SH-SY5Y (cell line): ENCODE measurements at regions not wholly inside any gene's neighbourhood (a gene's known extent, or its start where the extent isn't known, plus 50 kb on each side); places are given as distances from the start of the nearest gene placed in this dataset.

Source experiments
- GATA2 ChIP-seq: IDR thresholded peaks from 2 replicates; pipeline ENCODE4 v1.6.1; 2011; ENCODE audit warnings: mild to moderate bottlenecking, low read depth, low read length
- GATA3 ChIP-seq: IDR thresholded peaks from 2 replicates; pipeline ENCODE4 v1.6.1; 2011; ENCODE audit warnings: low read depth, mild to moderate bottlenecking, low read length, moderate library complexity

DNA sequence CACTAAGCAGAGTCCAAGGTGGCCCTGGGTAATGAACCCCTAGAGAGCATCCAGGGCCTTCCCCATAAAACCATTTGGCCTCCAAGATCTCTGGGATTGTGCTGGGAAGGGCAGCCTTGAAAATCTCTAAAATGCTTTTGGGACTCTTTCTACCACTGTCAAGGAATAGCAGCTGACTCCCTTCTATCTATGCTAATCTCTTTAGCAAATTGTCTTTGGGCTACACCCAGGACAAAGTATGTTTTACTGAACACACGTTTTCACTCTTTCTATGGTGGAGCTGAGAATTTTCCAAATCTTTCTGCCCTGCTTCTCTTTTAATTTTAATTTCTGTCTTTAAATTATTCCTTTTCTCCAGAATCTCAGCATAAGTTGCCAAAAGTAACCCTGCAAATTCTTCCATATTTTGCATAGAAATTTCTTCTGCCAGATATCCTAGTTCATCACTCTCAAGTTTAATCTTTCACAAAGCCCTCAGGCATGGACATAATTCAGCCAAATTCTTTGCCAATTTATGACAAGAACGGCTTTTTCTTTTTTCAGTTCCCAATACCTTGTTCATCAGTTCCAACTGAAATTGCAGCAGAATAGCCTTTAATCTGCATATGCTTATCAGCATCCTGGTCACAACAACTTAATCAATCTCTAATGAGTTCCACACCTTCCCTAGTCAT, 687.0 kb upstream of the ADGRL4 start:
- TF ChIP-seq GATA2 (no peak), GATA3 (no peak)

DNA sequence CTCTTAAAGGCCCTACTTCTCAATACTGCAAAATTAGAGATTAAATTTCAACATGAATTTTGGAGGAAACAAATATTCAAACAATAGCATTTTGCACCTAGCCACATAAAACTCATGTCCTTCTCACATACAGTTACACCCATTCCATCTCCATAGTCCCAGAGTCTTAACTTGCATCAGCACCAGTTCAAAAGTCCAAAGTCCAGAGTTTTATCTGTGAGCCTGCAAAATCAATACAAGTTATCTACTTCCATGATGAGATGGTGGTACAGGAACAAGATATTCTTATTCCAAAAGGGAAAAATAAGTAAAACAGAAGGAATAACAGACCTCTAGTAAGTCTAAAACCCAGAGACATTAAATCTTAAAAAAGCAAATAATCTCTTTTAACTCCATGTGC, 686.0 kb upstream of the ADGRL4 start:
- TF ChIP-seq GATA2 (no peak), GATA3 (no peak)

DNA sequence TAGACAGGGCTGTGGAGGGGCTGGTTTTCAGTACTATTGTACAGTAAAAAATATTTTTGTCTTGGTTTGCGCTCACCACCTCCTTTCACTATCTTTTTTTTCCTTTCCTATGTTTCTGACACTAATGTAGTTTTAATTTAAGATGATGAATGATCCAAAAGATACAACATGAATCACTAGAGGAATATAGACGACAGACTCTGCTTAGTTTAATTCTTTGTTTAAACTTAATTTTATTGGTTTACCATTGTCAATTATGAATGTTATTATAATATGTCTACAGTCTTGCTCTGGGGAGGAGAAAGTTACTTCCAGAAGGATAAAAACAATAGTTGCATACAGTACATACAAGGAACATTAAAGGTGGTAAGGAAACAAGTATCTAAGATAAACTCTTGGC, 682.4 kb upstream of the ADGRL4 start:
- TF ChIP-seq GATA3: no peak
- no peak for TF ChIP-seq GATA2

DNA sequence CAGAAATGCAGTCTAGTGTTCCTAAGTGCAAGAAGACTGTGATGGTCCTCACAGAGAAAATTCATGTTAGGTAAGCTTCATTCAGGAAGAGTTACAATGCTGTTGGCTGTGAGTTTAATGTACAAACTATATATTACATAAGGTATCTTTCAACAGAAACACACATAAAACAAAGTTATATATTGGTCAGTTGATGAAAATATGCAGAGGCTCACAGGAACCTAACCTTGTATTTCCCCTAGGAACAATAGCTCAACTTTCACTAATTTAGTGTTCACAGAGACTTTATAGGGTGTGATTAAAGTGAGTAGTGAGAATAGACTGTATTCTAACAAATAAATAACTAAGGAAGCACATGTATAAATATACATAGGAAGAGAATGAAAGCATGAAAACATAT, 676.9 kb upstream of the ADGRL4 start:
- TF ChIP-seq GATA3: no peak

DNA sequence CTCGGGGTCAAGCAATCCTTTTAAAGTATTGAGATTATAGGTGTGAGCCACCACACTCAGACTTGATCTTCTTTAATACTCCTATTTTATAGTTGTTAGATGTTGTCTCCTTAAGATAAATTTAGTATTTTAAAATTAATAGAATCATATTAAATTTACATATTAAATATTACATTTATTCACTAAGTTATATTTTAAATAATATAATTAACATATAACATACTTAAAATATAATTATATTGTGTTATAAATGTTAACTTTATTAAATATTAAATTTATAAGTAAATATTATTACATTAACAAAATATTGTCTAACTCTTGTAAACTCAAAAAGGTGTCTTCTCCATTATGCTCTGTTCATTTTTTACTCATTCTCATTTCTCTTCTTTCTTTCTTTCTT, 675.9 kb upstream of the ADGRL4 start:
- TF ChIP-seq GATA3 (no peak), GATA2 (no peak)

DNA sequence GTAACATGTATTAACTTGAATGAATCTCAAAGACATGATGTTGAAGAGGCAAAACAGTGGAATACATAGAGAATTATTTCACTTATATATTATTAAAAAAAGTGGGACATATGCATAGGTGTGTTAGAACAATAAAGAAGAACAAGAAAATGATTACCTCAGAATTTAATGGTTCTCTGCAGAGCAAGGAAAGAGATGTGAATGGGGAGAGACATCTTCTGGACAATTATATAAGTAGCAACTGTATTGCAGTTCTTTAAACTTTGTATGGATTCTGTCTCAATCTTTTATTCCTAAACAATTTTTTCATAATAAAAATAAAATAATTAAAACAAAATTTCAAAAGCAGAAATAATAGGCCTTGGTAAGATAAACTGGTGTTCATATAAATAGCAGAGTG, 674.9 kb upstream of the ADGRL4 start:
- TF ChIP-seq GATA3 (no peak), GATA2 (no peak)

DNA sequence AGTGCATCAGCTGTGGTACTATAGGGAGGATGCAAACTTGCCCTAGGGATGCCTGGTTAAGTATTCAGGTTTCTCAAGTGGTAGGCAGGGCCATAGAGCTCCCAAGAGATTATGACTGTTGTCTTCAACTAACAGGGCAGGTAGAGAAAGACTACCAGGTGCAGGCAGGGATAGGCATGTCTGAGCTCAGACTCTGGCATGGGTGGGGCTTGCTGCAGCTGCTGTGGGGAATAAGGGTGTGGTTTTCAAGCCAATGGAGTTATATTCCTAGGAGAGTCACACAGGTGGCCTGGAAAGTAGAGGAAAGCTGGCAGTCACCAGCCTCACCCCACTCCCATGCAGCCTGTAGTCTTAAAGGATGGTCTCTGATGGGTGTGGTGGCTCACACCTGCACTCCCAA, 673.4 kb upstream of the ADGRL4 start:
- no peak for TF ChIP-seq GATA2
- TF ChIP-seq GATA3: no peak

DNA sequence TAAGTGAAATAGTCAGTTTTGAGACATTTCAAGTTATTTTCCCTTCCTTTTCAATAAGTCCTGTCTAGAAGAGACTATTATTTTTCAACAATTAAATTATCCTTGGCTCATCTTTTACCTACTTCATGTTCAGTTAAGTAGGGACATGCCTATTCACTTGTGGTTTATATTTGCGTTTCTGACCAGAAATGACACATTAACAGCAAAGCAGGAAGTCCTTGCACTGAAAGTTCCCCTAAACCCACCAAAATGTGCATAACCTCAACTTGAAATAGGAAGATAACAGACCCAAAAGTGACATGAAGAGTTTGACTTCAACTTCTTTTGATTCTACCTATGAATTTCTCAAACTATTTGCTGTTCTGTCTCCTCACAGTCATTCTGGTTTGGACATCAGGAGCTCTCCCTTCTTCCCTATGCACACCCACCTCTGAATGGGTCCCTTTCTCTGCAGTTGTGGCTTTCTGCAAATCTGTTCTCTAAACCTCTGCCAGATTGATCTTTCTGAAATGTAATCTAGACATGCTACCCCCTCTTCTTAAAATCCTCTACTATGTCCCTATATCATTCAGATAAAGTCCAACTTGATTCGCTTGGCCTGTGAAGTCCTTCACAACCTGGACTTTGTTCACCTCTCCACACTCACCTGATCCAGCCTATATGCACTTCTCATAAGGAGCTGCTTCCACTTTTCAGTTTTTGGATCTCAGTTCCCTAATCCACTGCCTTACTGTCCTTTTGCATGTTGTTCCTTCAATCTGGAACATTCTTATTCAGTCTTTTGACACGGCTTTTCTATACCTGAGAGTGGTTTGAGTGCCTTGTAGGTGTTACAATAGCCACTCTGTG, 661.5 kb upstream of the ADGRL4 start:
- TF ChIP-seq GATA3 (no peak), GATA2 (no peak)

DNA sequence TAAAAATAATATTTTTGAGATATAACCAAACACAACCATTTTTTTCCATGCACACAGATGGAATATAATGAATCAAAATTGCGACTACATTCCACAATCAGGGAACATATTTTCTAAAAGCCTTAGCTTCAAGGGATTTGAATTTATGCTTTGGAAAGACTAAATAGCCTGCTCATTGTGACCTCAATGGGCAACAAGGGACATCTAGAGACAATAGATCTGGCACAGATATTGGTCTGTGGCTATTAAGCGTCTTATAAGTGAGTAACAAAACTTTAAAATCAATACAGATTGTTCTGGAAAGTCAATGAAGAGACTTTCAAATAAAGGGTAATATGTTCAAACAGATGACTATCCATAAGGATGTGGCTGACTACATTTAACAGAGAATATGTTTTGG, 660.6 kb upstream of the ADGRL4 start:
- no peak for TF ChIP-seq GATA3
- TF ChIP-seq GATA2: no peak

DNA sequence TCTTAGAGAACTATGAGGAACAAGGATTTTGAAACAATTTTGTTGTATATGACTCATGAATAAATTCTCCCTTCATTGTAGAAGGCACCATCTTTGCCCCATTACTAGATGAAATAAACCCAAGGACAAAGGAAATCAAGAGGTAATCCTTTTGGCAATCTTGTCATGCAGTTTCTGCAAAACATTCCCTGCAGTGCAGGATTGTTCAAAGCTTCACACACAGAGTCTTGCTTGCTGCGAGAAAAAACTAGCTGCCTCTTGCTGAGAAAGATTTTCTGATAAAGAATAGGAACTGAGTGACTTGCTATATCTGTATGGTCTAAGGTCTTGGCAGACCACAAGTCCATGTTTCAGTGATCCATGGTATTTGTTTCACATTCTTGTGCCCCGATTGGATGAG, 657.4 kb upstream of the ADGRL4 start:
- no peak for TF ChIP-seq GATA2
- TF ChIP-seq GATA3: no peak

DNA sequence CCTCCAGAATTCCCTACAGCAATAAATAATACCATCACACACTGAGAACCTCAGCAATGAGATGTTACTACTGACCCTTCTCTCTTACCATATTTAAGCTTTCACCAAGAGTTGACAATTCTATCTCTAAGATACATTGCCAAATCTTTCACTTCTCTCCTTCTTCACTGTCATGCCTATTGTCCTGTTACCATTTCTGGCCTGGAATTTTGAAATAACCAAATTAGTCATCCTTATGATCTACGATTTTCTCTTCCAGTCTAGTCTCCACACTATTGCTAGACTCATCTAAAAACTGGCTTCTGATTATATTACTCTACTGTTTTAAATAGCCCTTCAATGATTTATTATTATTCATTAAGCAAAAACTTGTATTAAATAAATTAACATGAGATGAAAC, 656.1 kb upstream of the ADGRL4 start:
- TF ChIP-seq GATA3: no peak
- no peak for TF ChIP-seq GATA2

DNA sequence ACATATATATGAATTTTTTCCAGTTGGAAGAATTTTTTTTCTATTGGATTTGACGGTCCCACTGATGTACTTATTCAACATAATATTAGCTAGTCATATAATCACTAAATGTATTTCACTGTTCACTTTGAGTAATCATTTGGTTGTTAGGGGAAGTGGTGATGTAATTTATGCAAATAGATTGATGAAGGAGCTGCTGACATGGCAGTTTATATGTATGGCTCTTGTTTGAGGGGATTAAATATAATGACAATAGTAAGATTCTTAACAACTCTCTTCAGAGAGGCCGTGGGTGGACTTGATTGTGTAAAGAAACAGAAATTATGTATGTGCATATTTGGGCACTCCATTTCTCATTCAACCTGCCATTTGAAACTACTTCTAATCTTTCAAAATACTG, 653.6 kb upstream of the ADGRL4 start:
- no peak for TF ChIP-seq GATA3
- TF ChIP-seq GATA2: no peak

DNA sequence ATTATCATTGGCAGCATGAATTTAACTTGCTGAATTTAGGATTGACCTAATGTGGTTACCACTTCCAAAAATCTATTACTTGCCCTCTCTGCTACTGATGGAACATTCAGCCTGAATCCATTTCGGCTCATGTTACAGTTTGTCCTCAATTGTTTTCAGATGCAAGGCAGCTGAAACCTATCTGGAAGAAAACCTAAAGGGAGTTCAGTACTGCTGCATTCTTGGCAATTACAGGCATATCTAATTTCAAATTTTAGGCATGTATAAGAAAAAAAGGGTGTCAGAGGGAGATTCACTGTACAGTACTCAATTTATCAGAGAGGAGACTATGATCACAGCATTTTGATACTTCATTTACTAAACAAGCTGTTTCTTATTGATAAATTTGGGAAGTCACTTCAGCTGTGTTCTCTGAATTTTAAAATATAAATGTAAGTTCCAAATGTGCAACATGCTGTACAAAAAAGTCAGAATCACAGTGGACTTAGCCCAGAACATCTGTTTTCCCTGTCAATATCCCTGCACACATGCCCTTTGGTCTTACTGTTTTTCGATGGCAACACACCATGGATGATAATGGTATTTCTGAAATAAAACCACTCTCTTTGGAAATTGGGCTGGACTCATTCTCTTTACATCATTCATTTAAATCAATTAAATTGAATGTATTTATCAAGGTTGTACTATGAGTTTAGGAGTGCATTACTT, 651.6 kb upstream of the ADGRL4 start:
- TF ChIP-seq GATA3: no peak
- TF ChIP-seq GATA2: no peak

DNA sequence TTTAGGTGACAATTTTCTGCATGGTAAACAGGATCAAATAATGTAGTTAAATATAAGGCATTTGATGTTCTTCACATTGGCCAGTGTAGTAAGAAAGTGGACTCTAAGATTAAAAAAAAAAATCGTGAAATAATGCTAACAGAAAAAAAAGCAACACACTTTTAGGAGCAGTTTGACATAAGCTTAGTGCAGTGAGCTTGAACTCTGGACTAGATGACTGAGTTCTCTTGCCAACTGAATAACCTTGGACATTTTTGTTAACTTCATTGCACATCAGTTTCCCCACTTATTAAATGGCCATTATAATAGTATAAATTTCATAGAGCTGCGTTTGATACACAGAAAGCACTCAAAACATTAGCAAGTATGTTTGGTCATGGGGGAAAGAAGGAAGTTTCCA, 649.3 kb upstream of the ADGRL4 start:
- TF ChIP-seq GATA2: no peak

DNA sequence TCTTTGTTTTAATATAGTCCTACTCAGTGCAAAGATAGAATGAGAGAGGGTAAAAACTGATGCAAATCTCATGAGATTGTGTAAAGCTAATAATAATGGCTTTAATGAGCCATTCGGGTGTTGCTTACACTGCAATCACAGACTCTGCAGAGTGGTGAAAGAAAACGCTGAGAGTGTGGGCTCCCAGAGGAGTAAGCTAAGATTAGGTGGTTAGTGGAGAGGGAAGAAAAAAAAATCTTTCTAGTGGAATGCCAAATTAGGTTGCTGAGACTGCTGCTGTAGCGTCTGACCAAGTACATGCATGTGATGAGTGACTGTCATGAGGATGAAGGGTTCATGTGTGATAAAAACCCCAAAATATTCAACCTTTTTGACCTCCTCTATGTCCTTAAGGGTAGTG, 645.9 kb upstream of the ADGRL4 start:
- TF ChIP-seq GATA2: no peak
